Mesendoderm (in vitro differentiated cells): ENCODE measurements at regions not wholly inside any gene's neighbourhood (a gene's known extent, or its start where the extent isn't known, plus 50 kb on each side); places are given as distances from the start of the nearest gene placed in this dataset.

Source experiments
- DNase-seq: peaks from one replicate; pipeline ENCODE4 v3.0.0; 2013
- H2AK5ac ChIP-seq: 2 replicates; pipeline ENCODE4 v1.6.1; 2013; ENCODE audit warnings: low read length, inconsistent platforms
- H2BK120ac ChIP-seq: 2 replicates; pipeline ENCODE4 v1.6.1; 2013; ENCODE audit warnings: low read depth, mild to moderate bottlenecking, low read length, moderate library complexity, mixed read lengths
- H2BK15ac ChIP-seq: replicated peaks from 2 replicates; pipeline ENCODE4 v1.6.1; 2013; ENCODE audit warnings: low read depth, mild to moderate bottlenecking, moderate library complexity
- H2BK5ac ChIP-seq: 2 replicates; pipeline ENCODE4 v1.6.1; 2013; ENCODE audit warnings: low read length, inconsistent platforms
- H3K18ac ChIP-seq: 2 replicates; pipeline ENCODE4 v1.6.1; 2013; ENCODE audit warnings: mild to moderate bottlenecking, low read length, mixed read lengths
- H3K23ac ChIP-seq: one replicate; pipeline ENCODE4 v1.6.1; 2013; ENCODE audit warnings: low read length
- H3K27ac ChIP-seq: 2 replicates; pipeline ENCODE4 v1.5.1; 2013; ENCODE audit warnings: low read depth, mild to moderate bottlenecking, inconsistent platforms, low read length, moderate library complexity
- H3K27me3 ChIP-seq: 2 replicates; pipeline ENCODE4 v1.6.1; 2013; ENCODE audit warnings: low read length, control low read depth, mild to moderate bottlenecking, inconsistent platforms; ENCODE audit not compliant: insufficient read depth, poor library complexity
- H3K36me3 ChIP-seq: 2 replicates; pipeline ENCODE4 v1.6.1; 2013; ENCODE audit warnings: low read length, inconsistent platforms; ENCODE audit not compliant: control insufficient read depth, insufficient read depth
- H3K4ac ChIP-seq: one replicate; pipeline ENCODE4 v1.6.1; 2013; ENCODE audit warnings: low read depth, mild to moderate bottlenecking, low read length, moderate library complexity
- H3K4me1 ChIP-seq: 2 replicates; pipeline ENCODE4 v1.6.1; 2013; ENCODE audit warnings: low read depth, low read length, inconsistent platforms; ENCODE audit not compliant: control insufficient read depth
- H3K4me2 ChIP-seq: 2 replicates; pipeline ENCODE4 v1.6.1; 2013; ENCODE audit warnings: low read length
- H3K4me3 ChIP-seq: 2 replicates; pipeline ENCODE4 v1.5.1; 2013; ENCODE audit warnings: mild to moderate bottlenecking, low read length
- H3K56ac ChIP-seq: one replicate; pipeline ENCODE4 v1.6.1; 2013; ENCODE audit warnings: low read length
- H3K79me1 ChIP-seq: 2 replicates; pipeline ENCODE4 v1.6.1; 2013; ENCODE audit warnings: low read length, inconsistent platforms
- H3K79me2 ChIP-seq: 2 replicates; pipeline ENCODE4 v1.6.1; 2013; ENCODE audit warnings: mild to moderate bottlenecking, low read length; ENCODE audit not compliant: control insufficient read depth, insufficient read depth
- H3K9ac ChIP-seq: 2 replicates; pipeline ENCODE4 v1.6.1; 2013; ENCODE audit warnings: low read length, inconsistent platforms
- H4K5ac ChIP-seq: one replicate; pipeline ENCODE4 v1.6.1; 2013; ENCODE audit warnings: low read length
- H4K8ac ChIP-seq: one replicate; pipeline ENCODE4 v1.6.1; 2013; ENCODE audit warnings: low read depth, mild to moderate bottlenecking, control low read depth, low read length, moderate library complexity
- WGBS: extraction: QIAGEN DNeasy Blood & Tissue Kit; methylation state at CpG from one replicate; pipeline ENCODE4 v1.1.7; 2013; ENCODE audit warnings: low lambda C conversion rate, missing lambda C conversion rate; ENCODE audit not compliant: insufficient coverage; ENCODE audit errors: extremely low coverage; 5-methylcytosine and 5-hydroxymethylcytosine counted together

DNA sequence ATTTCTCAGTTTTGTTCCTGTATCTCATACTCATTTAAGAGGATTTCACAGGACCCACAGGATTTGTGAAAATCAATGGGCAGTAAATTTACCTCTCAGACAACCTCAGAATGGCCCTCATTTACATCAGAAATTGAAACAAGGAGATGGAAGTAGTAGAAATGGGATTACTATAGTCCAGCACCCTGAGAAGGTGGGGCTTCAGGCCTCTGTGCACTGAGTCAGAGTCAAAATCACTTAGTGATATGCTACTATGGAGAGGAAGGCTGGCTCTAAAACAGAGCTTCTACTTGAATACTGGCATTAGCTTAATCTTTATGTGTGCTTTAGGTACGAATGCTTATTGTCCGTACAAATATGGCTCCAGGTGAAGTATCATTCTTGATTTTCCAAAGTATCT lies 159.3 kb downstream of the CEP120 start:
- DNase-seq, result no peak
- Histone ChIP-seq H3K4me3 (no peak overlapping the region), H2BK15ac (no peak overlapping the region), H3K79me1 (no peaks in the 10 kb centered on the region), H3K23ac (no peak overlapping the region), H3K79me2 (no peaks in the 10 kb centered on the region), H3K27ac (no peak overlapping the region), H4K5ac (no peak overlapping the region), H4K8ac (no peak overlapping the region), H3K4me2 (no peak overlapping the region), H3K18ac (no peak overlapping the region), H3K4ac (no peak overlapping the region), H3K56ac (no peak overlapping the region), H3K4me1 (no peaks in the 10 kb centered on the region), H3K27me3 (no peaks in the 10 kb centered on the region), H3K9ac (no peak overlapping the region), H3K36me3 (no peaks in the 10 kb centered on the region), H2BK120ac (no peak overlapping the region), H2AK5ac (no peak overlapping the region), H2BK5ac (no peak overlapping the region)
- WGBS, result no CpG with 5 or more reads among the region's 2 CpGs

DNA sequence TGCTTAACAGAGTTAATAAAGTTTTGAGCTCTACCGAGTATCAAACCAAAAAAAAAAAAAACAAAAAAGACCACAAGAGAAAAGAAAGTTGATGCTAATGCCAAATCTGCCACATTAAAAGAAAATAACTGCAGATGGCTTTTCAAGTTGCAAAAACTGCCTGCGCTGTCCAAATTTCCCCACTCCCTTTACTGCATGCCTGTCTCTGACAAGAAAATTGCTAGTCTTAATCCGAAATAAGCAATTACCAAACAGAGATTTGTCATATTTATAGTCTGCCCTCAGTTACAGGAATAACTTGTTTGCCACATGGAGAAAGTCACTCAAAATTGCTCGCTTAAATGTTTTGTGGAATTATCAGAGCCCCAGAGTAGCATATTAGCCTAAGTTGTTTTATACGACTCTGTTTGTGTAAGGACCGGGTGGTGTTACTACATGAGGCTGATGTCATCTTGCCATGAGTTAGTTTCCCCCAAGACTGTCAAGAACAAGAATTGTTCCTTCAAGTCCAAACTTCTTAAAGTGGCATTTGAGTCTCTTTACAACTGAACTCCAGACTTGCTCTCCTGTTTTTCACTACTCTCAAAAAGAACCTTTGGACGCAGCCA lies 160.9 kb downstream of the CEP120 start:
- H3K4me1 ChIP-seq, result no peaks in the 10 kb centered on the region
- H3K79me1 ChIP-seq, result no peaks in the 10 kb centered on the region
- H2BK5ac ChIP-seq, result no peak overlapping the region
- H3K23ac ChIP-seq, result no peak overlapping the region
- DNase-seq, result no peak
- H4K5ac ChIP-seq, result no peak overlapping the region
- no peak overlapping the region for H3K9ac ChIP-seq
- no peak overlapping the region for H2BK120ac ChIP-seq
- H2AK5ac ChIP-seq, result no peak overlapping the region
- H3K27ac ChIP-seq, result no peak overlapping the region
- no peak overlapping the region for H2BK15ac ChIP-seq
- no peak overlapping the region for H3K56ac ChIP-seq
- no peak overlapping the region for H3K4me3 ChIP-seq
- H3K4me2 ChIP-seq, result no peak overlapping the region
- no peak overlapping the region for H3K18ac ChIP-seq
- no peak overlapping the region for H4K8ac ChIP-seq
- no peaks in the 10 kb centered on the region for H3K27me3 ChIP-seq
- H3K4ac ChIP-seq, result no peak overlapping the region
- no peaks in the 10 kb centered on the region for H3K36me3 ChIP-seq
- WGBS, result no CpG with 5 or more reads among the region's 7 CpGs
- no peaks in the 10 kb centered on the region for H3K79me2 ChIP-seq

DNA sequence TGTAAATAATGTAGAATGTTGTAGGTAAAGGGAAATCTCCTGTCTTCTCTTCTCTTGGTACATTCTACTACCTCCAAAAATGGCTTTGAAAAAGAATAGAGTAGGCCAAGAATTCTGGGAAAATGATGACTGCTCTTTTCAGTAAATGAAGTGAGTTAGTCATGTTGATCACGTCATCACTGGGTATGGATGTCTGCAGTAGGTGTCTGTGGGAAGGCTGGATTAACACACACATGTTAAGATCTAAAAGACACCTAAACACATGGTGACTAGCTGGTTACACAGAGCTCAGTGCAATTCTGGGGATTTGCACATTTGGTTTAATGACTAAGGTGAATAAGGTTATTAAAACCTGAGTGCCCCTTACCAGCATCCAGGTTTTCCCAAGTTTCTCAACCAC lies 161.5 kb downstream of the CEP120 start:
- H3K4me3 ChIP-seq, result no peak overlapping the region
- H2BK120ac ChIP-seq, result no peak overlapping the region
- H3K23ac ChIP-seq, result no peak overlapping the region
- H3K18ac ChIP-seq, result no peak overlapping the region
- no peak overlapping the region for H4K5ac ChIP-seq
- H3K27ac ChIP-seq, result no peak overlapping the region
- no peaks in the 10 kb centered on the region for H3K36me3 ChIP-seq
- H3K27me3 ChIP-seq, result no peaks in the 10 kb centered on the region
- H2BK15ac ChIP-seq, result no peak overlapping the region
- no peaks in the 10 kb centered on the region for H3K79me1 ChIP-seq
- H2AK5ac ChIP-seq, result no peak overlapping the region
- WGBS, result no CpG with 5 or more reads among the region's 1 CpG
- no peak overlapping the region for H2BK5ac ChIP-seq
- no peak overlapping the region for H3K9ac ChIP-seq
- DNase-seq, result no peak
- no peak overlapping the region for H4K8ac ChIP-seq
- no peak overlapping the region for H3K4ac ChIP-seq
- H3K4me1 ChIP-seq, result no peaks in the 10 kb centered on the region
- H3K56ac ChIP-seq, result no peak overlapping the region
- H3K79me2 ChIP-seq, result no peaks in the 10 kb centered on the region
- no peak overlapping the region for H3K4me2 ChIP-seq

DNA sequence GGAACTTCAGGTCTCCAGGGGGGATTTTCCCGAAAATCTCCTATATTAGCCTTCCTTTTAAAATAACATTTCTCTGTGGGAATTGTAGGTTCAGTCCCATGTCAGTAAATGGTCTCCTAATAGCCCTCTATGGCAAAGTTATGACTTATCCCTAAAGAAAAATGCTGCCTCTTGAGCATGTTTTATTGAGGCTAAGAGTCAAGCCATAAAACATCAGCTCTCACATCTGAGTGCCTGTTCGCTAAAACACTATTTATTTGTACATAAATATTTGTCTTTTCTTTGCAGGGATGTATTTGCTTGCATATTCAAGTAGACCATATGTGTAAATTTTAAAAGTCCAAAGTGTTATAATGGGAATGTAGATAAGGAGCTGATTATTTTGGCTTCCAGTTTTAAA lies 160.4 kb downstream of the PRDM6 start:
- Histone ChIP-seq H2BK120ac (no peak overlapping the region), H3K18ac (no peak overlapping the region), H3K79me2 (no peaks in the 10 kb centered on the region), H3K27ac (no peak overlapping the region), H4K5ac (no peak overlapping the region), H2BK15ac (no peak overlapping the region), H3K4ac (no peak overlapping the region), H3K27me3 (no peaks in the 10 kb centered on the region), H3K36me3 (no peaks in the 10 kb centered on the region), H3K4me2 (no peak overlapping the region), H4K8ac (no peak overlapping the region), H3K4me1 (no peaks in the 10 kb centered on the region), H3K23ac (no peak overlapping the region), H3K4me3 (no peak overlapping the region), H3K79me1 (no peaks in the 10 kb centered on the region), H3K9ac (no peak overlapping the region), H3K56ac (no peak overlapping the region), H2AK5ac (no peak overlapping the region), H2BK5ac (no peak overlapping the region)
- no peak for DNase-seq
- no CpG with 5 or more reads among the region's 2 CpGs for WGBS

GRCh38 chr5:123245689-123246088 lies 156.6 kb downstream of the PRDM6 start:
- Histone ChIP-seq H3K4ac (no peak overlapping the region), H3K56ac (no peak overlapping the region), H3K79me2 (no peaks in the 10 kb centered on the region), H3K27ac (no peak overlapping the region), H3K4me2 (no peak overlapping the region), H3K79me1 (no peaks in the 10 kb centered on the region), H3K18ac (no peak overlapping the region), H2BK120ac (no peak overlapping the region), H3K4me3 (no peak overlapping the region), H4K8ac (no peak overlapping the region), H3K4me1 (no peaks in the 10 kb centered on the region), H2BK15ac (no peak overlapping the region), H3K36me3 (no peaks in the 10 kb centered on the region), H3K9ac (no peak overlapping the region), H3K23ac (no peak overlapping the region), H2BK5ac (no peak overlapping the region), H3K27me3 (no peaks in the 10 kb centered on the region), H2AK5ac (no peak overlapping the region), H4K5ac (no peak overlapping the region)
- no peak for DNase-seq
- WGBS, result no CpG with 5 or more reads among the region's 1 CpG

DNA sequence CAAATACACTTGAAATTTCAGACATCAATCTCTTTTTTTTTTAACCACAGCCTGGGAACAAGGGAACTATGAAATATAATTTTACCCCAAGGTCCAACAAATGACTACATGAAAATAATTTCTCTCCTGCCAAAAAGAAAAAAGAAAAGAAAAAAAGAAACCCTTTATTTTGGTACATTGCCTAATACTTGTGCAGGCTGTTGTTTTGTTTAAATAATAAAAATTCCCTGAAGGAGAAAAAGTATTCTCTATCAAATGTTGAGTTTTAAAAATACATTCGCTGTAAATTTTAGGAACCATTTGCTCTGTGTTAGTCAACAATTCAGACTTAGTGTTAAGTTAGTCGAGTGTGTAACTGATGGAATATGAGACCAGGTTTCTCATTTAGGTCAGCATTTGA lies 155.4 kb downstream of the PRDM6 start:
- Histone ChIP-seq H3K56ac (no peak overlapping the region), H3K36me3 (no peaks in the 10 kb centered on the region), H4K8ac (no peak overlapping the region), H3K4ac (no peak overlapping the region), H2BK15ac (no peak overlapping the region), H3K4me2 (no peak overlapping the region), H2AK5ac (no peak overlapping the region), H3K9ac (no peak overlapping the region), H4K5ac (no peak overlapping the region), H2BK5ac (no peak overlapping the region), H3K18ac (no peak overlapping the region), H3K79me1 (no peaks in the 10 kb centered on the region), H3K4me3 (no peak overlapping the region), H3K27ac (no peak overlapping the region), H3K79me2 (no peaks in the 10 kb centered on the region), H2BK120ac (no peak overlapping the region), H3K4me1 (no peaks in the 10 kb centered on the region), H3K23ac (no peak overlapping the region), H3K27me3 (no peaks in the 10 kb centered on the region)
- DNase-seq, result no peak
- WGBS, result no CpG with 5 or more reads among the region's 2 CpGs
